ENCODE measurements at regions not wholly inside any gene's neighbourhood (a gene's known extent, or its start where the extent isn't known, plus 50 kb on each side); places are given as distances from the start of the nearest gene placed in this dataset.

- no peaks in the 10 kb centered on the region for H3K4me1 ChIP-seq (ENCODE audit: control insufficient read depth, low read length)
- H3K4me2 ChIP-seq (ENCODE audit: low read length) = no peak overlapping the region
- no peak overlapping the region for H3K4me3 ChIP-seq (ENCODE audit: low read length)
- no peak for TF ChIP-seq EZH2phosphoT487 (IDR thresholded peaks at IDR 0.05; ENCODE audit: borderline replicate concordance, low read length)
- no peaks in the 10 kb centered on the region for H3K36me3 ChIP-seq (ENCODE audit: control insufficient read depth, low read length)
- no peaks in the 10 kb centered on the region for H4K20me1 ChIP-seq (ENCODE audit: control insufficient read depth, insufficient read depth, low read depth, low read length)
- H3K9me2 ChIP-seq (replicated peaks; ENCODE audit: control insufficient read depth, low read length) = no peaks in the 10 kb centered on the region
- no peaks in the 10 kb centered on the region for H3K79me2 ChIP-seq (ENCODE audit: control insufficient read depth, low read length)
- H3F3A ChIP-seq (ENCODE audit: control insufficient read depth, insufficient read depth) = no peaks in the 10 kb centered on the region
- no peaks in the 10 kb centered on the region for H3K9me3 ChIP-seq (ENCODE audit: control insufficient read depth, insufficient read depth, low read length)
- no peak overlapping the region for H3K27ac ChIP-seq (ENCODE audit: low read depth, low read length)
- H3K27me3 ChIP-seq (ENCODE audit: control insufficient read depth, low read length) = no peaks in the 10 kb centered on the region
These were observed 739.1 kb upstream of the DIAPH2 start for GRCh38 chrX:95945528-95945927.

GRCh38 chrX:95949588-95949987, 735.1 kb upstream of the DIAPH2 start:
- Histone ChIP-seq H3K36me3 (ENCODE audit: control insufficient read depth, low read length) (no peaks in the 10 kb centered on the region), H3K79me2 (ENCODE audit: control insufficient read depth, low read length) (no peaks in the 10 kb centered on the region), H3K4me3 (ENCODE audit: low read length) (no peak overlapping the region), H3K9me3 (ENCODE audit: control insufficient read depth, insufficient read depth, low read length) (no peaks in the 10 kb centered on the region), H3K27me3 (ENCODE audit: control insufficient read depth, low read length) (no peaks in the 10 kb centered on the region), H3F3A (ENCODE audit: control insufficient read depth, insufficient read depth) (no peaks in the 10 kb centered on the region), H3K9me2 (replicated peaks; ENCODE audit: control insufficient read depth, low read length) (no peaks in the 10 kb centered on the region), H3K4me2 (ENCODE audit: low read length) (no peak overlapping the region), H4K20me1 (ENCODE audit: control insufficient read depth, insufficient read depth, low read depth, low read length) (no peaks in the 10 kb centered on the region), H3K27ac (ENCODE audit: low read depth, low read length) (no peak overlapping the region), H3K4me1 (ENCODE audit: control insufficient read depth, low read length) (no peaks in the 10 kb centered on the region)
- TF ChIP-seq EZH2phosphoT487 (IDR thresholded peaks at IDR 0.05; ENCODE audit: borderline replicate concordance, low read length) (no peak), CTCF (IDR thresholded peaks at IDR 0.05; ENCODE audit: low read depth, low read length, poor library complexity, severe bottlenecking) (no peak)

GRCh38 chrX:95950679-95951078, 734.0 kb upstream of the DIAPH2 start:
- Histone ChIP-seq H3K9me3 (ENCODE audit: control insufficient read depth, insufficient read depth, low read length) (no peaks in the 10 kb centered on the region), H3K9me2 (replicated peaks; ENCODE audit: control insufficient read depth, low read length) (no peaks in the 10 kb centered on the region)

GRCh38 chrX:95953564-95953963, 731.1 kb upstream of the DIAPH2 start:
- H3K4me3 ChIP-seq (ENCODE audit: low read length) = no peak overlapping the region
- no peak overlapping the region for H3K27ac ChIP-seq (ENCODE audit: low read depth, low read length)
- H3K27me3 ChIP-seq (ENCODE audit: control insufficient read depth, low read length) = no peaks in the 10 kb centered on the region
- H3K9me2 ChIP-seq (replicated peaks; ENCODE audit: control insufficient read depth, low read length) = no peaks in the 10 kb centered on the region
- TF ChIP-seq EZH2phosphoT487 (IDR thresholded peaks at IDR 0.05; ENCODE audit: borderline replicate concordance, low read length) (no peak), CTCF (IDR thresholded peaks at IDR 0.05; ENCODE audit: low read depth, low read length, poor library complexity, severe bottlenecking) (no peak)
- no peaks in the 10 kb centered on the region for H3K9me3 ChIP-seq (ENCODE audit: control insufficient read depth, insufficient read depth, low read length)
- H3K4me1 ChIP-seq (ENCODE audit: control insufficient read depth, low read length) = no peaks in the 10 kb centered on the region
- no peaks in the 10 kb centered on the region for H3K36me3 ChIP-seq (ENCODE audit: control insufficient read depth, low read length)
- H3K4me2 ChIP-seq (ENCODE audit: low read length) = no peak overlapping the region
- H4K20me1 ChIP-seq (ENCODE audit: control insufficient read depth, insufficient read depth, low read depth, low read length) = no peaks in the 10 kb centered on the region
- no peaks in the 10 kb centered on the region for H3K79me2 ChIP-seq (ENCODE audit: control insufficient read depth, low read length)
- no peaks in the 10 kb centered on the region for H3F3A ChIP-seq (ENCODE audit: control insufficient read depth, insufficient read depth)

More at GRCh38 chrX:95950679-95951078, 734.0 kb upstream of the DIAPH2 start:
- no peaks in the 10 kb centered on the region for H3K27me3 ChIP-seq (ENCODE audit: control insufficient read depth, low read length)
- no peaks in the 10 kb centered on the region for H3K36me3 ChIP-seq (ENCODE audit: control insufficient read depth, low read length)
- H4K20me1 ChIP-seq (ENCODE audit: control insufficient read depth, insufficient read depth, low read depth, low read length) = no peaks in the 10 kb centered on the region
- H3K27ac ChIP-seq (ENCODE audit: low read depth, low read length) = no peak overlapping the region
- no peaks in the 10 kb centered on the region for H3F3A ChIP-seq (ENCODE audit: control insufficient read depth, insufficient read depth)
- no peaks in the 10 kb centered on the region for H3K4me1 ChIP-seq (ENCODE audit: control insufficient read depth, low read length)
- TF ChIP-seq EZH2phosphoT487 (IDR thresholded peaks at IDR 0.05; ENCODE audit: borderline replicate concordance, low read length) (no peak), CTCF (IDR thresholded peaks at IDR 0.05; ENCODE audit: low read depth, low read length, poor library complexity, severe bottlenecking) (no peak)
- H3K4me2 ChIP-seq (ENCODE audit: low read length) = no peak overlapping the region
- no peak overlapping the region for H3K4me3 ChIP-seq (ENCODE audit: low read length)
- no peaks in the 10 kb centered on the region for H3K79me2 ChIP-seq (ENCODE audit: control insufficient read depth, low read length)

Data from DOHH2 (cell line).